ENCODE measurements at regions not wholly inside any gene's neighbourhood (a gene's known extent, or its start where the extent isn't known, plus 50 kb on each side); places are given as distances from the start of the nearest gene placed in this dataset.
"Not testable (repeated sequence)": the region's sequence is repeated elsewhere in the genome, so short reads cannot be mapped to it uniquely, and the experiment has no call there.

GRCh38 chr18:78501251-78501650 lies 478.4 kb upstream of the SALL3 start:
- DNase-seq (ENCODE audit: low read depth) = no peak

DNA sequence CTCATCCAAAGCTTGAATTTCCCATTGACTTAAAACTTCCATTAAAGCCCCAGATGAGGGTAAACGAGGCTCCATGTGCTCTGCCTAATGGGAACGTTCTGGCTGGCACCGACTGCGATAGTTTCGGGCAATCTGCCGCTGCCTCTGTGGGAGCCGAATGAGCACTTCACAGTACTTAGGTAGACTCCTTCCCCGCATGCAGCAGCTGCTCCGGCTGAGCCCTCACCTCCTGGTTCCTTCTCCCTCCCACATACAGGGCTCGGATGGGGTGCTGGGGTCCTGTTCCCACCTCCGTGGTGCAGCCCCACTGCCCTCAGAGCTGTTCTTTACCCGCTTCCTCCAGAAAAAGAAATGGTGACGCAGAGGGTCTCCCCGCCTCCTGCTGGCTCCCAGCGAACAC lies 476.5 kb upstream of the SALL3 start:
- no peak for DNase-seq (ENCODE audit: low read depth)

DNA sequence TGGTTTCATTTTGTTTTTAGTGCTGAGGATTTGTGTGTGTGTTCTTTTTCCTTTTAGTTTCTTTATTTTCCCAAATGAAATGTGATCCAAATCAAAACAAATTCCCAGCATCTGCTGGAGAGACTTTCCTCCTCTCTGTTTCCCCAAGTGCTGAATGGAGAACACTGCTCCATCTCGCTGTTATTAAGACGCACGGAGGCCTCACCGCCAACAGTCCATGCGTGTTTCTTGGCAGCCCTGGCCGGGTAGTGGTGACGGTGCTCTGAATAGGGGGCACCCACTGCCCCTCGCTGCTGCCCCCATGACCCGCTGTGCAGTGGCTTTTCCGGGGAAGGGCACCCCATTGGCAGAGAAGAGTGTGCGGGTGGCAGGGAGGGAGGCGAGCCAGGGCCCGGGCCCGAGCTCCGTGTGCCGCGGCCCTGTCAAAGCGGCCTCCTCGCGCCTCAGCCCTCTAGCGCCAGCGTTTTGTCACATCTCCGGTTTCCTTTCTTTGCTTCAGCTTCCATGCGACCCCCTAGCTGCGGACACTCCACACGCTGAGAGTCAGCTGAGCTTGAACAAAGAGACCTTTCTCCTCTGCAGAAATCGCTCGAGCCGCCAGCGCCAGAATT lies 473.7 kb upstream of the SALL3 start:
- no peak for DNase-seq (ENCODE audit: low read depth)

DNA sequence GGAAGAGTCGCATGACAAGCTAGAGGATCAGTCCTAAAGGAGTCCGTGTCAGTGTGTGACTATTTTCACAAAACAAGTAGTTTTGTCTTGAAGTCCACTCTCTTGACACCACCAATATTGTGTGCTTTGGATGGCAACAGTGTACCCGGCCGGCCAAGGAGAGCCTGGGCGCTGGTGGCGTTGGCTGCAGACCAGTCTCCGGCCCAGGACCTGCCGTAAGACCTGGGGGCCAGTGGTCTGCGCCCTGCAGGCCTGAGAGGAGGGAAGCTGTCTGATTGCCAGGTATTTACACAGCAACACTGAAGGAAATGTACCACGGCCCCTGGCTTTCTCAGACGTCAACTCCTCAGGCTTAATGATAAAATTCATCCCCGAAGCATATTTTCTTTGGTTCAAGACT lies 472.4 kb upstream of the SALL3 start:
- no peak for DNase-seq (ENCODE audit: low read depth)

- not testable (repeated sequence) for DNase-seq (ENCODE audit: low read depth)
These were observed 471.3 kb upstream of the SALL3 start for GRCh38 chr18:78508228-78508824.

GRCh38 chr18:78510091-78510490 lies 469.5 kb upstream of the SALL3 start:
- DNase-seq (ENCODE audit: low read depth) = no peak

- DNase-seq (ENCODE audit: low read depth) = no peak
These were observed 469.0 kb upstream of the SALL3 start for GRCh38 chr18:78510636-78511035.

- DNase-seq (ENCODE audit: low read depth) = no peak
These were observed 467.7 kb upstream of the SALL3 start for GRCh38 chr18:78511666-78512601.

DNA sequence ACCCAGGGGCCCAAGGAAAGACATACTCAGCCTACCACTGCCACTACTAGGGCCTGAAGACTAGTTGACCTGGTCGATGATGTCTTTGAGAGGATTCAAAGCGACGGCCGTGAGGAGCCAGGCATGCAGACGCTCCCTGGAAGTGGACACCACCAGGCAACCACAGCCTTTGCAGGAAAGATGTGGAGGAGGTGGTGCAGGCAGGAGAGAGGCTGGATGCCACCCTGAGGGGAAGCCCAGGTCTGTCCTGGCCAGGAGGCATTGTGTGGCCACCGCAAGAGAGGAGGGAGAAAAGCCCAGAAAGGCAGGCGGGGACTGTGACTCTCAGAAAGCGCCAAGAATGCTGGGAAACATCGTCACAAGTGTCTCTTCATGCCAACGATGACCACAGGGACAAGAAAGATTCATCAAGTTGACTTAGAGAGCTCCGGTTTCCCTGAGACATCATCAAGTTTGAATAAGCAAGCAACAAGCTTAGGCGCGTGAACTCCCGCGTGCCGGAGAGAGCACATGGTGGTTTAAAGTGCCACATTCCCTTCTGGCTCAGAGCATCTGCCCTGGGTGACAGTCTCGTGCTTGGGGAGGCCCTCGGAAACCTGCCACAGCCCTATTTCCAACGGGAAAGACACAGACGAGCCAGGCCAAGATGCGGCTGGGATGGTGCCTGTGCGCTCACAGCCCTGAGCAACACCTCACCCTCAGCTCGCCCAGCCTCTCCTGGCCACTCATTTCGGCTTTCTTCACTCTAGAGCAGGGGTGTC lies 464.5 kb upstream of the SALL3 start:
- no peak for DNase-seq (ENCODE audit: low read depth)

- DNase-seq (ENCODE audit: low read depth) = no peak
These were observed 462.3 kb upstream of the SALL3 start for GRCh38 chr18:78517328-78517727.

- no peak for DNase-seq (ENCODE audit: low read depth)
These were observed 461.6 kb upstream of the SALL3 start for GRCh38 chr18:78517973-78518372.

GRCh38 chr18:78518805-78519204 lies 460.8 kb upstream of the SALL3 start:
- no peak for DNase-seq (ENCODE audit: low read depth)

GRCh38 chr18:78519394-78520062 lies 460.1 kb upstream of the SALL3 start:
- DNase-seq (ENCODE audit: low read depth) = no peak

- no peak for DNase-seq (ENCODE audit: low read depth)
These were observed 458.5 kb upstream of the SALL3 start for GRCh38 chr18:78521136-78521535.

DNA sequence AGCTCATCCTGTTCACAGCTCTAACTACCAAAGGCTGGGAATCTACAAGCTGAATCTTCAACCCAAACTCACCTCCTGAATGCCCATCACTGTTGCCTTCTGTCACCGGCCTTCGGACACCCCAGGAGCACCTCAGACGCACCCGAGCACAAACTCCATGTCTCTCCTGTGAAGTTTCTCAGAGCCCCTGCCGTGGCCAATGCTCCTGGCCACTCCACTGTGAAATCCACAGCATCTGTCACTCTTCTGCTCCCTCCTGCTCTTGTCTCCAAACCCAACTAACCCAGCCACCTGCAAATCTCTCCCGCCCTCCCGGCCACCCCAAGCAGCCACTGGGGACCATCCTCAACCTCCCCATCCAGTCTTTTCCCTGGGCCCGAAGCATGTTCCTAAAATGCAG lies 457.9 kb upstream of the SALL3 start:
- no peak for DNase-seq (ENCODE audit: low read depth)

- no peak for DNase-seq (ENCODE audit: low read depth)
These were observed 457.1 kb upstream of the SALL3 start for GRCh38 chr18:78522507-78522906.

GRCh38 chr18:78523850-78524249 lies 455.8 kb upstream of the SALL3 start:
- DNase-seq (ENCODE audit: low read depth) = no peak

- no peak for DNase-seq (ENCODE audit: low read depth)
These were observed 454.1 kb upstream of the SALL3 start for GRCh38 chr18:78525366-78526111.

GRCh38 chr18:78526275-78526674 lies 453.3 kb upstream of the SALL3 start:
- DNase-seq (ENCODE audit: low read depth) = no peak

DNA sequence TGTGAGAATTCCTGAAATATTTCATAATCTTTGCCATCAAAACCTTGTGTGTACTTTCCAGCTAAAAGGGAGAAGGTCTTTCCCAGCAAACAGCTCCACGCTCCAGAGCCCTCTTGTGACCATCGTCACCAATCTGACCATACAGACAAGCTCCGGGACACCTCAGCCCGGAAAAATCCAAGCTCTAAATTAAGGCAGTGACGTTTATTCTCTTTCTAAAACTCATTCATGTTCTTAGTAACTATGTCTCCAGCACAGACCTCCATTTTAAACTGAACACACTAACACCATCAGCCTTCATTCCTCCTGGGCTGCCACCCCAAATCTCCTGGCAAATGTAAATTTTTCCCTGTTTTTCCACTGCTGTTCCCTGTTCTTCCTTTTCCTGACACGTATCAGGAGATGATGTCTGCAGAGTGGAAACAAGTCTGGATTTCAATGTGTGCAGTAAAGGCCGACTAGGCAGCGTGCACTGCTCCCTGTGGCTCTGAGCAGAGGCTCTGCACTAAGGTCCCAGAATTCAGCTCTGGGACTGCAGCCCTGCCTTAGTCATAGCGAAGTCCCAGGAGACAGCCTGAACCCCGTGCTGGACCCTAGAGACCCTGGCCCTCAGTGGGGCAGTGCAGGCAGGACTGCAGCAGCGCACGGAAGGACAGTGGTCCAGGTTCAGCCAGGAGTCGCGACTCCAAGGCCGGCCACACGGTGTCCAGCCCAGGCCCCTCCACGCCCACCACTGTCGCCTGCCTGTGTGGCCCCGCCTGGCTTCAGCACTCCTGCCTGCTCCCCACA lies 452.5 kb upstream of the SALL3 start:
- DNase-seq (ENCODE audit: low read depth) = no peak

Data from M059J (cell line).